GM19193 (cell line): ENCODE measurements at regions not wholly inside any gene's neighbourhood (a gene's known extent, or its start where the extent isn't known, plus 50 kb on each side); places are given as distances from the start of the nearest gene placed in this dataset.

Experiments
- POLR2A ChIP-seq: IDR thresholded peaks from 4 replicates; pipeline ENCODE4 v1.6.1; 2011; ENCODE audit not compliant: insufficient read depth, insufficient read length; ENCODE audit errors: extremely low read depth

DNA sequence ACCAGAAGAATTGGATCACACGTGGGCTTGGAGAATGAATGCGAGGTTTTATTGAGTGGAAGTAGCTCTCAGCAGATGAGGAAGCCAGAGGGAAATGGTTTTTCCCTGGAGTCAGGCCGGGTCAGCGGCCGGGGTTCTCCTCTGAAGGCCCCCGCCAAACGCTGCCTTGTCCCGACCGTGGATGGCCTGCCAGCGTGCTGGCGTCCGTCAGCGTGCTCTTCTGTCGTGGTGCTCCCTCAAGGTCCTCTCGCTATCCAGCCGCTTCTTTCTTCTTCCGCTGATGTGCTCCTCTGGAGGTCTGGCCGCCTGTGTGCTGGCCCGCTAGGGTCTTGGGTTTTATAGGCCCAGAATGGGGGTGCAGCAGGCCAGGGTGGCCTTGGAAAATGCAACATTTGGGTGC, 632.2 kb downstream of the TRAM1L1 start:
- TF ChIP-seq POLR2A = no peak

DNA sequence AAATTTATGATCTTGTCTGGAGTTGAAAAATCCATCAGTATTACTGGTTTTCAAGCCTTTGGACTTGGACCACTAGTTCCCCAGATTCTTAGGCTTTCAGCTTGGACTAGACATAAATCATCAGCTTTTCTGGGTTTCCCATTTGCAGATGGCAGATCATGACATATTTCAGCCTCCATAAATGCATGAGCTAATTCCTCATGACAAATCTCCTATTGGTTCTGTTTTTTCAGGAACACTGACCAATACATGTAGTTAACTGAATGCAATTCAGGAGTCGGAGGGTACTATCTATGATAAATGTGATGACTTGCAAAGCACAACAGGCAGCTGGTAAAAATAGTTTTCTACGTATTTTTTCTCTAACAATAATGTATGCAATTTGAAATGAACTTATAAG, 635.6 kb downstream of the TRAM1L1 start:
- TF ChIP-seq POLR2A = no peak

DNA sequence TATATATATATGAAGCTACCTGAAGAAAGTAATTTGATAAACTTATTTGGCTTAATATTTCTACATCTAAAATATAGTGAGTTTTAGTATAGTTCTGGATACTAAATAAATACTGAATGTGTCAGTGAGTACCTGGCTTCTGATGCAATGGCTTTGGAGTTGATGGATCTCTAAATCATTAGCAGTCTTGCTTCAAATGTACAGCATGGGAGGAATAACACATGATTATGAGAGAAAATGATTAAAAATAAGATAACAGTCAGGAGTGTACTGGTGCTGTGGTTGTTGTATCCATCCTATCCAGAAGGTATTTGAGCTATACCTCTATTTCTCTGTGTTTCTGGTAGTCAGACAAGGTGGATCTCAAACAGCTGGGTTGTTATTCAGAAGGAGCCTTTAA, 641.3 kb downstream of the TRAM1L1 start:
- TF ChIP-seq POLR2A = no peak

DNA sequence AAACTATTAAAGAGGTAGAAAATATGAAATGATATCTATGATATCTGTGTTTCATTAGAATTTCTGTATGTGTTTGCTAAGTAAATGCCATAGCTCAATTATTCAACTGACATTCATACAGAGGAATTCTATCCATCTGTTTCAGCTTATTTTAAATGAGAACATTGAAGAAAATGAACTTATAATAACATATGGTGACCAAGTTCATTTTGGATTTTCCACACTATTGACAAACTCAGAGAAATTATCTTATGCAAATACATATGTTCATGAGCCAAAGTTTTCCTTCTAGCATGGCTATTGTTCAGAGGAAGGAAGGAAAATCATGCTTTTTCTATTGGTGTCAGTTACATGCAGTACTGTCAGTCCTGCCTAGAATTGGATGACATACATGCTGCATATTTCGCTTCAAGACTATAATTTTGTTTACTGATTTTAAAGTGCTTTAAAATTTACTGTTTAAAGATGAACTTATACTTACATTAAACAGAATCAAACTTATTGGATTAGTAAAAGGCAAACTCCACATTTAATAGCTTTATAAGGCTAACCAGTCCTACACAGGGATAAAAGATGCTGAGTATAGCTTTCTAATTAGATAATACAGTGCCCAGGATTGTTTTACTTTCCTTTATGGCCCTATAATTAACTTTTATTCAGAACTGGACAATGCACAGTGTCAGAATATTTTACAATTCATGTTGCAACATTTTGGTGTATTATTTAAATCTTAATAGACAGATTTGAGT, 646.2 kb downstream of the TRAM1L1 start:
- TF ChIP-seq POLR2A = no peak

DNA sequence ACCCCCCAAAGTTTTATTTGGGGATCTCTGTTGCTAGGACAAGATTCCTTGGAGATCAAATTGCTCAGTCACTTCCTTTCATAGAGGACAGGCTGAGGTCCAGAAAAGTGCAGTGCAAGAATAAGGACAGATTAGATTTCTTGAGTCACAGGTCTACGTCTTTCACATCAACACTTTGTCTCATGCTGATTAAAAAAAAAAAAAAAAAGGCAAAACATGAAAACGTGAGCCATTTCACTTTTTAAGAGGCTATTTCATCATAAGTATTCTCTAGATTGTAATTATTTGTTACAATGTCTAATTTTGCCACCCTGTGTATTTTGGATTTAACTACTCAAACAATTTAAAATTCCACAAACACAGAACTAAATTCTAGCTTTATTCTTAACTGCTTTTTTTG, 647.0 kb downstream of the TRAM1L1 start:
- TF ChIP-seq POLR2A = no peak

DNA sequence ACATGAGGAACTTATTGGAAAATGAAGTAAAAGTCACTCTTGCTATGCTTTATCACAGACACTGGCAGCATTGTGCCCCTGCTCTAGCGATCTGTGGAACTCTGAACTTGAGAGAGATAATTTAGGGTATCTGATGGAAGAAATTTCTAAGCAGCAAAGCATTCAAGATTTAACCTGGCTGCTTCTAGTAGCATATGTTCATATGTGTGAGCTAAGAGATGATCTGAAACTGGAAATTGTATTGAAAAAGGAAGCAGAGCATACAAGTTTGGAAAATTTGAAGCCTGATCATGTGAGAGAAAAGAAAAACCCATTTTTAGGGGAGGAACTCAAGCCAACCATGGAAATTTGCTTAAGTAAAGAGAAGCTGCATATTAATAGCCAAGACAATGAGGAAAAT, 657.7 kb downstream of the TRAM1L1 start:
- no peak for TF ChIP-seq POLR2A

DNA sequence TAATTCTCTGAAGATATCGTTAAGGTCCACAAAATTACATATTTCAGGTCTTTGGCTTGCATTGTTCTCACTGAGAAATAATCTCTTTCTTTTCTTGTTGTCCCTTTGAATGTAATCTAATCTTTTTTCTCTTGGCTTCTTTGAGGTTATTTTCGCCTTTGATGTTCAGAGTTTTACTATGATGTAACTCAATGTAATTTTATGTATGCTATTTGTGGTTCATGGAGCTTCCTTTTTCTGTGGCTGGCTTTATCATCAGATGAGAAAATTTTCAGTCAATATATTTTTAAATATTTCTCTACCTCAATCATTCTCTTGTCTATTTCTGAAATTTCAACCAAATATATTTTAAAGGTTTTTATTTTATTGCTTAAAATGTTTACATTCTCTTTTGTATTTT, 672.2 kb downstream of the TRAM1L1 start:
- TF ChIP-seq POLR2A = no peak

DNA sequence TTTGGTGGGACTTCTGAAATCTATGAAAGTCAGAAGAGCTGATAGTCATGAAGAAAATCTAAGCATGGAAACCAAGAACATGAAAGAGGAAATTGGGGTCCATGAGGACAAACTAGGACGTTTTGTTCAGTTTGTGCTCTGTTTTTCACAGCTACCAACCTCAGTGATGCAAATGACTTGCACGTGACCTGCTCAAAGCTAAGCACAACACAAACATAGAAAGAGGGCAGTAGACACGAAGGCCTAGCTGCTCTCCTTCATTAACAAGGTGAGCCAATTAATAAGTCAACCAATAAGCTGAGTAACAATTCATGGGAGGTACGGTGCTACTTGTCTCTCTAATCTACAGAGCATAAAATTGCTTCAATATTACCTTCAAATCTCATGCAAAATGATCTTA, 684.1 kb downstream of the TRAM1L1 start:
- TF ChIP-seq POLR2A = no peak

DNA sequence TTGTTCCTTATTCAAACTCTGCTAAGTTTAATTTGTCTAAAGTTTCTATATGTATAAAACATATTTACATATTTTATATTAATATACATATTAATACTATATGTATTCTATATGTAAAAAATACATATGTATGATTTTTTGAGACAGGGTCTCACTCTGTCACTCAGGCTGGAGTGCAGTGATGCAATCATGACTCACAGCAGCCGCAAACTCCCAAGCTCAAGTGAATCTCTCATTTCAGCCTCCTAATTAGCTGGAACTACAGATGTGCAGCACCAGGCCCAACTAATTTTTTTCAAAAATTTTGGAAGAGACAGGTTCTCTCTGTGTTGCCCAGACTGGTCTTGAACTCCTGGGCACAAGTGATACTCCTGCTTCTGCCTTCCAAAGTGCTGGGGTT, 684.9 kb downstream of the TRAM1L1 start:
- no peak for TF ChIP-seq POLR2A

DNA sequence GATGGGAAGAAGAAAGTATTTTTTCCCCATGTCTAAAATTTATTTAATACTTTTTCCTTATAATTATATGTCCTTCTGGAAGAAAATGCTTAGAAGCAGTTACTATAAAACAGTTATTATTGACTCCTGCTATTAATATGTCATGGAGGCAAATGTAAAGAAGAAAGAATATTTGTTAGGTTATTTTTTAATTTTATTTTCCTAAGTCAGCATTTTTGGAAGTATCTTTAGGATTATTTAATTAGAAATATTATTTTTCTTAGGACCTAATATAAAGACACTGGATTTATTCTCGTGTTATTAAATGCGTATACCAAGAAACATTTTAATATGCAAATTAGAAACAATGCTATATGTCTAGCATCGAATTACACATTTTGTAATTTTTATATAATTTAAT, 687.7 kb downstream of the TRAM1L1 start:
- no peak for TF ChIP-seq POLR2A

DNA sequence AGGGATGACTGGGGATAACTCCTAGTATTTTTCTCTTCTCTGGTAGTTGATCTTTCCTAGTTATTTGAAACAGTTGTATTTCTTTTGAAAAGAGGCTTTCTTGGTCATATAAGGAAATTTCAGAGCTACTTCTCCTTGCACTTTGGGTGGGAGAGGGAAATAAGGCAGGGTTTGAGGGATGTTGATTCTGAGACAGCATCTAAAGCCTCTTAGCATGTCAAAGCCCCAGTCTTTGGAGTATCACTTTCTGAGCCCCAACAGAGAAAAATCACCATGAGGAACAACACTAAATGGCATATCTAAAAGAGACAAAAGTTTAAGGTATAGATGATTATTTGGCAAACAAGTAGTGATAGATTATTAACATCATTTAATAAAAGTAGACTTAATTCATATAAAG, 688.1 kb downstream of the TRAM1L1 start:
- TF ChIP-seq POLR2A = no peak

DNA sequence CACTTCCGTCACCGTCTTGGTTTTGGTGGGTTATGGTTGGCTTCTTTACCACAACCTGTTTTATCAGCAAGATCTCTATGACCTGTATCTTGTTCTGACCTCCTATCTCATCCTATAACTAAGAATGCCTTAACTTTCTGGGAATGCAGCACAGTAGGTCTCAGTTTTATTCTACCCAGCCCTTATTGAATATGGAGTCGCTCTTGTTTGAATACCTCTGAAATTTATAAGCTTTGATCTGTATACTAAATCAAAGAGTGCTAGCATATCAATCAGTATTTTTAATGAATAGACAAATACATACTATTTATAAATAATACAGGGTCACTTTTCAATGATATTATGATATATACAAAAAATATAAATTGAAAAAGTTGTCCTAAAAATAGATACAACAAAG, 690.0 kb downstream of the TRAM1L1 start:
- no peak for TF ChIP-seq POLR2A

DNA sequence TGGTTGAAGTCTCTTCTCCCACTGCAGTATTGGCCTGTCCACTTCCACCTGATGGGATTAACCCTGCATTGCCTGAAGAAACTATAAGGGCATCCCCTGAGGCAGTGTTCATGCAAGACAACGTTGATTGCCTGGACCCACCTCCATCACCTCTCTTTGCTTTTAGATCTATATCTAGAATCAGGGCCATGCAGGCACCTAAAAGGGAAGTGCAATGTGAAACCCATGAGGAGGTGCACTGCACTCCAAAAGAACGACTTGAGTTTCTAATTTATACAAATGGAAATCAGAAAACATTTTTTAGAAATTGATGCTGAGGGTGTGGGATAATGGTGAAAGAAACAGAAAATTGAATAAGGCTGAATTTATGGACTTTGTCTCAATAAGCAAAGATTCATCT, 694.4 kb downstream of the TRAM1L1 start:
- no peak for TF ChIP-seq POLR2A

DNA sequence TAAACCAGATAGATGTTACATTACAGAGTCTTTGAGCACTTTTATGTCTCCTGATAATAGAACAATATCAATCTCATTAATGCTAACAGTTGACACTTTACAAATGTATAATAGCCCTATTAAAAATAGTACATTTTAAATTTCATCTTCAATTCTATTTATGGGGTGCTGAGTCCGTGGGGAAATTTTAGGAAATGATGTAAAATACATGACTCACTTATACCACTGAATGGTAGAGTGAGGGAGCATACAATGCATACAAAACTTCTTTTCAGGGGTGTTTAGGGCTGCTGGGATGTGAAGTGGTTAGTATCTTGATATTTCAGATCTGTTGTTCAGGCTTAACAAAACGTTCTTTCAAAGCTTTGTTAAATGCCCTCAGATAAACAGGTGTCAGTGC, 696.2 kb downstream of the TRAM1L1 start:
- no peak for TF ChIP-seq POLR2A

DNA sequence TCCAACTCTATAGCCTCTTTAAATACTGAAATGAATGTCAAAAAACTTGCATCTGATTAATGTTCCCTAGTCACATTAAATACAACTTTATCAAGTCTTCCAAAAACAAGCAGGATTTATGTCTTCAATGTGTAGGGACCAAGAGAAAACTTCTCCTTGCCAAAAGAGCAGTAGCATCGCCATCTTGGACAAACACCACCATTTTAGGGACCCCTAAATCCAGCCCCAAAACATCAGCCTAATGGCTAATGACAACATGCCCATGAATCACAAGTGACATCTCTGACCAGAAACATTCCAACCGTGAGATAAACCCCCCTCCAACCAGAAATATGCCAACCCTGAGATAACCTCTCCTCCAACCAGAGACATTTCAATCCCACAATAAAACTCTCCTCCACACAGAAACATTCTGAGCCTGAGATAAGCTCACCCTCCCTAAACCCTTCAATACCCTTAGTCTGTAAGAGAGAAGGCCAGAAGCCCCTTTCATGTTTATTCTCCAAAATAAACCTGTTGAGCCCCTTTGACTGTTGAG, 697.4 kb downstream of the TRAM1L1 start:
- TF ChIP-seq POLR2A = no peak

DNA sequence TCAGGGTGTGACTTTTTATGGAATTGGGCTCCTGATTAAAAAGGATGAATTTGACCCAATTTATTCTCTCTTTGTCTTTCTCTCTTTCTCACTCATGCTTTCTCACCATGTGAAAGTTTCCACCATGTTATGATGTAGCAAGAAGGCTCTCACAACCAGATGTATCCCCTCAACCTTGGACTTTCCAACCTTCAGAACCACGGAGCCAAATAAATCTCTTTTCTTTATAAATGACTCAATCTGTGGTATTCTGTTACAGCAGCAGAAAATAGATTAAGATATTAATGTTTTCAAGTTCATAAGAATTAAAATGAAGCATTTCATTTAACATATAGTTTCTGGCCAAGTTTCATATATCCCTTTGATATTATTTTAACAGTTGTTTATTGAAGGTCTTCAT, 698.5 kb downstream of the TRAM1L1 start:
- TF ChIP-seq POLR2A = no peak

DNA sequence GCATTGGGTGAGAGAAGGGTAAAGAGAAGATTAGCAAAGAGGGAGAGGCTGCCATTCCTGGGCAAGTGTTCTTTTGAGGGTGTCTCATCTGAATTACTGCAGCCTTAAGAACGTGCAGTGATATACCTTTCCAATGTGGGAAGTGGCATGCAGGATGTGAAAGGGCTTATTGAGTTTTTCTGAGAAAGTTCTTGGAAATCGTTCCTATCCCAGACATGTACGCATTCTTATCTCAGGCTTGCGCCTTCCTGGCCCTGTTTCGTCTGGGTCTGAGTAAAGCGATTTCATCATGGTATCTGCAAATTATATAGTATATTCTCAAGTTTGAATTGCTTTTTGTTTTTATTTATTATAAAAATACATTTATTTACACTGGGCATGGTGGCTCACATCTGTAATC, 699.8 kb downstream of the TRAM1L1 start:
- TF ChIP-seq POLR2A = no peak
